Endodermal cell (in vitro differentiated cells): ENCODE measurements at regions not wholly inside any gene's neighbourhood (a gene's known extent, or its start where the extent isn't known, plus 50 kb on each side); places are given as distances from the start of the nearest gene placed in this dataset.

Experiments used
- DNase-seq: peaks from one replicate; pipeline ENCODE4 v3.0.0-alpha.2; 2017
- H3K27ac ChIP-seq: 2 replicates; pipeline ENCODE4 v1.5.1; 2013; ENCODE audit warnings: mild to moderate bottlenecking, low read depth, low read length, moderate library complexity
- H3K27me3 ChIP-seq: 2 replicates; pipeline ENCODE4 v1.6.1; 2013; ENCODE audit warnings: mild to moderate bottlenecking, low read length, moderate library complexity; ENCODE audit not compliant: insufficient read depth, control insufficient read depth, poor library complexity, severe bottlenecking
- H3K36me3 ChIP-seq: 2 replicates; pipeline ENCODE4 v1.7.0; 2013; ENCODE audit warnings: mild to moderate bottlenecking, low read length, moderate library complexity; ENCODE audit not compliant: control insufficient read depth, insufficient read depth
- H3K4me1 ChIP-seq: one replicate; pipeline ENCODE4 v1.7.0; 2013; ENCODE audit warnings: low read length; ENCODE audit not compliant: control insufficient read depth, insufficient read depth
- H3K4me3 ChIP-seq: 2 replicates; pipeline ENCODE4 v1.5.1; 2013; ENCODE audit warnings: mild to moderate bottlenecking, low read length, moderate library complexity
- H3K9ac ChIP-seq: 2 replicates; pipeline ENCODE4 v1.6.1; 2013; ENCODE audit warnings: mild to moderate bottlenecking, low read length, moderate library complexity; ENCODE audit not compliant: poor library complexity, severe bottlenecking; ENCODE audit errors: extremely low read depth
- H3K9me3 ChIP-seq: 2 replicates; pipeline ENCODE4 v1.6.1; 2013; ENCODE audit warnings: mild to moderate bottlenecking, low read length, moderate library complexity; ENCODE audit not compliant: control insufficient read depth
- H3K27ac Mint-ChIP-seq: 2 replicates; pipeline ENCODE4 v1.8.0; 2020; ENCODE audit warnings: mixed read lengths
- H3K27me3 Mint-ChIP-seq: 2 replicates; pipeline ENCODE4 v1.8.0; 2021; ENCODE audit warnings: mild to moderate bottlenecking, mixed read lengths; ENCODE audit not compliant: insufficient read depth
- H3K36me3 Mint-ChIP-seq: 2 replicates; pipeline ENCODE4 v1.8.0; 2020; ENCODE audit warnings: low read depth, mixed read lengths
- H3K4me1 Mint-ChIP-seq: 2 replicates; pipeline ENCODE4 v1.8.0; 2020; ENCODE audit warnings: mixed read lengths
- H3K4me3 Mint-ChIP-seq: 2 replicates; pipeline ENCODE4 v1.8.0; 2020; ENCODE audit warnings: mild to moderate bottlenecking, moderate library complexity, mixed read lengths
- H3K9me3 Mint-ChIP-seq: 2 replicates; pipeline ENCODE4 v1.8.0; 2020; ENCODE audit warnings: mild to moderate bottlenecking, mixed read lengths
- WGBS, 2 experiments: methylation state at CpG; one replicate each; pipeline versions ENCODE4 v1.1.5 to v1.1.7; 2013; ENCODE audit warnings: missing lambda C conversion rate in 2 of 2, mixed read lengths in 1 of 2; ENCODE audit not compliant: insufficient coverage in 1 of 2, insufficient read length in 1 of 2; 5-methylcytosine and 5-hydroxymethylcytosine counted together
- TF ChIP-seq, protein P1 (sequence below): fragments of 200-600 bp; sonication (generic); conservative IDR thresholded peaks from 2 replicates; pipeline ENCODE4 v1.5.0; 2021; ENCODE audit warnings: antibody characterized with exemption, mild to moderate bottlenecking

DNA sequence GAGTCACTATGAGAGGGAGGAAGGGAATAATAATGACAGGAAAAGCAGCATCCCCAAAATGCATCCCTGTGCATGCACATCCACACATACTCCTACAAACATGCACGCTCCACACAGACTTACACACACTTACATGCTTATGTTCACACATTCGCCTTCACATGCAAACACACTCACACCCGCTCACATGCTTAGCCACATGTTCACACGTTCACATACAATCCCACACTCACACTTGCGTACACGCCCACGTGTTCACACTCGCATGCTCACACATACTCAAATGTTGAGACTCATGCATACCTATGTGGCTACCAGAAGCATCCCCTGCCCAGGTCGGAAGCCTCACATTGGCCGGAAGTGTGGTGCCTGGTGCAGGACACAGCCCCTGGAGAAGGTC is 372.1 kb downstream of the MN1 start:
- TF ChIP-seq, protein P1, sequence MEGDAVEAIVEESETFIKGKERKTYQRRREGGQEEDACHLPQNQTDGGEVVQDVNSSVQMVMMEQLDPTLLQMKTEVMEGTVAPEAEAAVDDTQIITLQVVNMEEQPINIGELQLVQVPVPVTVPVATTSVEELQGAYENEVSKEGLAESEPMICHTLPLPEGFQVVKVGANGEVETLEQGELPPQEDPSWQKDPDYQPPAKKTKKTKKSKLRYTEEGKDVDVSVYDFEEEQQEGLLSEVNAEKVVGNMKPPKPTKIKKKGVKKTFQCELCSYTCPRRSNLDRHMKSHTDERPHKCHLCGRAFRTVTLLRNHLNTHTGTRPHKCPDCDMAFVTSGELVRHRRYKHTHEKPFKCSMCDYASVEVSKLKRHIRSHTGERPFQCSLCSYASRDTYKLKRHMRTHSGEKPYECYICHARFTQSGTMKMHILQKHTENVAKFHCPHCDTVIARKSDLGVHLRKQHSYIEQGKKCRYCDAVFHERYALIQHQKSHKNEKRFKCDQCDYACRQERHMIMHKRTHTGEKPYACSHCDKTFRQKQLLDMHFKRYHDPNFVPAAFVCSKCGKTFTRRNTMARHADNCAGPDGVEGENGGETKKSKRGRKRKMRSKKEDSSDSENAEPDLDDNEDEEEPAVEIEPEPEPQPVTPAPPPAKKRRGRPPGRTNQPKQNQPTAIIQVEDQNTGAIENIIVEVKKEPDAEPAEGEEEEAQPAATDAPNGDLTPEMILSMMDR, result no peak
- H3K4me3 Mint-ChIP-seq, result no peak overlapping the region
- WGBS, 2 experiments, result 90 to 91% methylated on average over 7 to 10 of the region's 10 CpGs
- H3K4me1 ChIP-seq, result peaks cover 5% of the 10 kb centered on the region
- no peak overlapping the region for H3K4me3 ChIP-seq
- no peak overlapping the region for H3K27ac Mint-ChIP-seq
- H3K27me3 Mint-ChIP-seq, result peaks cover 55% of the 10 kb centered on the region
- H3K36me3 ChIP-seq, result no peaks in the 10 kb centered on the region
- peaks cover 5% of the 10 kb centered on the region for H3K27me3 ChIP-seq
- H3K9me3 Mint-ChIP-seq, result peaks cover 29% of the 10 kb centered on the region
- H3K9ac ChIP-seq, result no peak overlapping the region
- DNase-seq, result no peak
- peaks cover 1% of the 10 kb centered on the region for H3K36me3 Mint-ChIP-seq
- peaks cover 15% of the 10 kb centered on the region for H3K4me1 Mint-ChIP-seq
- peaks cover 14% of the 10 kb centered on the region for H3K9me3 ChIP-seq
- no peak overlapping the region for H3K27ac ChIP-seq

DNA sequence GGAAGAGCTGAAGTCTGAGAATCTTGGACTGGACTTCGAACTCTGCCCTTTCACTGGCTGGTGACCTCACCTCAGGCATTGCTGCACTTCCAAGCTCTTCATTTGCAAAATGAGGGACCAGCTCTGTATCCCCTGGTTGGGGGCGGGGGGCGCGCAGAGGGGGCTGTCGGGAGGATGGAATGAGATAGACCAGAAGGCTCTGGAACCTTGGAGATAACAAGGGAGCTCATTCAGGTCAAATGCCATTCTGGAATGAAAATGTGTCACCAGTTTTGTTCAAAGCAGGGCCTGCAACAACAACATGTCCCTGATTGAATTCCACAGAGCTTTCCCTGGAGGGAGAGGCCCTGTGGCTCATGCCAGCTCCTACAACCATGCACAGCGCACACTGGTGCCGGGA is 370.5 kb downstream of the MN1 start:
- TF ChIP-seq, protein P1, result no peak
- peaks cover 14% of the 10 kb centered on the region for H3K9me3 ChIP-seq
- H3K4me3 Mint-ChIP-seq, result no peak overlapping the region
- H3K27ac Mint-ChIP-seq, result no peak overlapping the region
- DNase-seq, result no peak
- peaks cover 5% of the 10 kb centered on the region for H3K27me3 ChIP-seq
- H3K36me3 Mint-ChIP-seq, result peaks cover 1% of the 10 kb centered on the region
- H3K27me3 Mint-ChIP-seq, result peaks cover 51% of the 10 kb centered on the region
- no peak overlapping the region for H3K4me3 ChIP-seq
- no peak overlapping the region for H3K27ac ChIP-seq
- no peaks in the 10 kb centered on the region for H3K36me3 ChIP-seq
- H3K9ac ChIP-seq, result no peak overlapping the region
- peaks cover 29% of the 10 kb centered on the region for H3K4me1 Mint-ChIP-seq
- peaks cover 5% of the 10 kb centered on the region for H3K4me1 ChIP-seq
- 73 to 75% methylated on average over 1 to 7 of the region's 7 CpGs for WGBS, 2 experiments
- peaks cover 29% of the 10 kb centered on the region for H3K9me3 Mint-ChIP-seq

DNA sequence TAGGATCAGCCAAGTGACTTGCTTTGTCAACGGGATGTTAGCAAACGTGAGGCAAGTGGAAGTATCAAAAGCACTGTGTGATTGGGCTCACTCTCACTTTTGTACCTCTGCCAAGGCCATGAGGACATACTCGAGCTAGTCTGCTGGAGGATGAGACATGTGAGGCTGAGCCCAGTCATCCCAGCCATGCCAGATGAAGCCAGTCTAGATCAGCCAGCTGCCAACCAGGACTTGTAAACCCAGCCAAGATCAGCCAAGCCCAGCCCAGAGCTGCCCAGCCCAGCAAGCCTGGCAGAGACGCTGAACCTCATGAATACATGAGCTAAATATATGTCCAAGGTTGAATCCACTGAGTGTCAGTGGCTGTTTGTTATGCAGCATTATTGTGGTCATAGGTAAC is 369.7 kb downstream of the MN1 start:
- no peak overlapping the region for H3K9ac ChIP-seq
- H3K4me3 Mint-ChIP-seq, result no peak overlapping the region
- H3K27me3 ChIP-seq, result peaks cover 5% of the 10 kb centered on the region
- H3K9me3 Mint-ChIP-seq, result peaks cover 29% of the 10 kb centered on the region
- H3K4me1 Mint-ChIP-seq, result peaks cover 29% of the 10 kb centered on the region
- 91 to 100% methylated on average over 3 to 4 of the region's 4 CpGs for WGBS, 2 experiments
- no peak for DNase-seq
- no peak overlapping the region for H3K27ac Mint-ChIP-seq
- peaks cover 55% of the 10 kb centered on the region for H3K27me3 Mint-ChIP-seq
- peaks cover 14% of the 10 kb centered on the region for H3K9me3 ChIP-seq
- H3K36me3 ChIP-seq, result no peaks in the 10 kb centered on the region
- peaks cover 1% of the 10 kb centered on the region for H3K36me3 Mint-ChIP-seq
- no peak overlapping the region for H3K27ac ChIP-seq
- TF ChIP-seq, protein P1, result no peak
- H3K4me3 ChIP-seq, result no peak overlapping the region
- H3K4me1 ChIP-seq, result peaks cover 5% of the 10 kb centered on the region
